MV-4-11 (cell line): ENCODE measurements at regions not wholly inside any gene's neighbourhood (a gene's known extent, or its start where the extent isn't known, plus 50 kb on each side); places are given as distances from the start of the nearest gene placed in this dataset.

Experiments
- DNase-seq: peaks from one replicate; lab custom pipeline; 2025; lab: John Stamatoyannopoulos, UW

- no peak for DNase-seq
Observed at GRCh38 chr2:215498431-215498830, 62.6 kb upstream of the FN1 start.

DNA sequence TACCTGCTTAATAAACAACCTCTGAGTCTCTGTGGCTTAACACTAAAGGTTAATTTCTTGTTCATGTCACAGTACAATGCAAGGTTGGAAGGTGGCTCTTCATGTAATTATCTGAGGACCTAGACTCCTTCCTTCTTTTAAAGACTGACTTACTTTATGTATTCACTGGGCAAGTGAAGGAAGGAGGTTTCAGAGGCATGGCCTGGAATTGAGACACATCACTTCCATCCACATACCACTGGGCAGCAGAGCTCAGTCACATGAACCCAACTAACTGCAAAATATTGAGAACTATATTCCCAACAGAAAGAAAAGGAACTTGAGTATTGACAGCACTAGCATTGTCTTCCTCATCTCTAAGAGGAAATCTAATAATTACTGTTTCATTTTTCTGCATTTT lies 57.5 kb upstream of the FN1 start:
- no peak for DNase-seq

DNA sequence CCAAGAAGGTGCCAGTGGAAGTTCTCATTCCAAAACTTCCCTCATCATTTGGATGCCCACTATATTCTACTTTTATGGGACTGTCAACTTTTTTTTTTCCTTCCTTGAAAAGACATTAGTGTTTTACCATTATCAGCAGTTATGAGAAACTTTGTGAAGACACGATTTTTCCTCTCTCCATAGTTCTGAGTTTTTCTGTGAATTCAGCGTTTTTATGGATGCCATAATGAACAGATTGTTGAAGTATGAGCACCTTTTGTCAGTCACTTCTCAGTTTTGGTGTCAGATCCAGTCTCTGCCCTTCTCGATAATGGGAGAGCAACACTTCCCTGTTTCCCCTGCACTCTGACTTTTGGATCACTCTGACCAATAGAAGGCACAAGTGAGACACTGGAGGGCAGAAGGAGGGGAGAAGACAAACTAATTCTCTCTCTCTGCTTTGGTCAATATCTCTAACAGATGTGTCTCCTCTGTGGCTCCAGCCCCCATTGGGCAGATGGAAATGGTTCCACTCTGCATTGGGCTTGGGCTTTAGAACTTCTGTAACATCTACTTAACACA lies 53.5 kb upstream of the FN1 start:
- DNase-seq: peak; percentile 19

- peak; percentile 83 for DNase-seq
Observed at GRCh38 chr2:215487002-215487372, 51.1 kb upstream of the FN1 start.

DNA sequence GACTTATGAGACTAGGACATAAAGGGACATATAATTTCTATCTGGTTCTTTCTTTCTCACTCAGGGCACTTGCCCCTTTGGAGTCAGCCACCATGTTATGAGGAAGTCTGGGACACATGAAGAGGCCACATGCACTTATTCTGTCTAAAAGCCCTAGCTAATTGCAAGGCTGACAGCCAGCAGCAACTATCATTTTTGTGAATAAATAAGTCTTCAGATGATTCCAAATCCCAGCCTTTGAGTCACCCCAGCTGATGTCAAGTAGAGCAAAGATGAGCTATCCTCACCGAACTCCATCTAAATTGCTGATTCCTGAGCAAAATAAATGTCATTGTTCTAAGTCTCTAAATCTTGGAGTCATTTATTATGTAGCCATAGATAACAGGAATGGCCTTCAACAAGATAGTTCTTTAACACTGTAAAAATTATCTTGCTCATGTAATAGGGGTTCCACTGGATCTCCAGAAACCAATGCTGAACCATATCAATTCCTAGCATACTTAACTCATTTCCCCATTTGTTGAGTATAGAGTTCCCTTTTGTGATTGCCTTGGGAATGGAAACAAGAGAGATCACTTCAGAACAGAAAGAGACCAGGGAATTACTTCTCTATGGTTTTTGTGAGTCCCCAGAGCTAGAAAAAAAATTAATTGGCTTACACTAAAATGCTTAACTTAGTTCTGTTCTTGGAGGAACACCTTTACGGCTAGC lies 50.6 kb upstream of the FN1 start:
- DNase-seq: peak; percentile 46
